GM12874 (cell line): ENCODE measurements at regions not wholly inside any gene's neighbourhood (a gene's known extent, or its start where the extent isn't known, plus 50 kb on each side); places are given as distances from the start of the nearest gene placed in this dataset.

Experiments
- CTCF ChIP-seq: IDR thresholded peaks from 2 replicates; pipeline ENCODE4 v1.5.1; 2011; ENCODE audit warnings: low read depth, mild to moderate bottlenecking, control low read depth, low read length, moderate library complexity; ENCODE audit not compliant: insufficient read depth

- no peak for TF ChIP-seq CTCF
Observed at GRCh38 chr5:135091286-135091685, 57.3 kb upstream of the PITX1 start.

- no peak for TF ChIP-seq CTCF
Observed at GRCh38 chr5:135089912-135090311, 55.9 kb upstream of the PITX1 start.

GRCh38 chr5:135088911-135089310 is 54.9 kb upstream of the PITX1 start:
- TF ChIP-seq CTCF = no peak

DNA sequence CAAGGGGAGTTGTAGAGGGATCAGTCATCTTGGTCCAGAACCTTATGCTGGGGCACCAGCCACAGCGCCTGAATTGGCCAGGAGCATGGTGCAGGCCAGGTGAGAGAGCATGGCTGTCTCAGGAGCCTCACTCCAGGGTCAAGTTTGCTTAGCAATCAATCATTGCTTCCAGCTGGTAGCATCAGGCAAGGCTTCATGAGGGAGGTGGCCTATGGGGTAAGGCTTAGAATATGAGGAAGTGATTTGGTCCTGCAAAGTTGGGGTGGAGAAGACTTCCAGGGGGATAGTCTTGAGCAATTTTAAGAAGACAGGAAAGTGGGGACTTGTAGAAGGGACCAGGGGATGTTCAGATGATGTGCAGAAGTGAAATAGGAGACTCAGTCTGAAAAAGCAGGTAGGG is 53.9 kb upstream of the PITX1 start:
- TF ChIP-seq CTCF = no peak

GRCh38 chr5:135085936-135086725 is 52.1 kb upstream of the PITX1 start:
- no peak for TF ChIP-seq CTCF

- no peak for TF ChIP-seq CTCF
Observed at GRCh38 chr5:135085133-135085935, 51.3 kb upstream of the PITX1 start.
